ENCODE measurements at regions not wholly inside any gene's neighbourhood (a gene's known extent, or its start where the extent isn't known, plus 50 kb on each side); places are given as distances from the start of the nearest gene placed in this dataset.

- TF ChIP-seq ZFX (IDR thresholded peaks at IDR 0.05) (no peak), CTCF (conservative IDR thresholded peaks at IDR 0.05) (no peak)
- H3K27ac ChIP-seq: no peak overlapping the region
Observed at GRCh38 chr9:36738318-36738976, 165.8 kb downstream of the MELK start.

GRCh38 chr9:36739373-36740116 is 166.8 kb downstream of the MELK start:
- H3K27ac ChIP-seq: no peak overlapping the region
- TF ChIP-seq ZFX (IDR thresholded peaks at IDR 0.05) (no peak), CTCF (conservative IDR thresholded peaks at IDR 0.05) (no peak)

- TF ChIP-seq ZFX (IDR thresholded peaks at IDR 0.05): no peak
- H3K27ac ChIP-seq: no peak overlapping the region
Observed at GRCh38 chr9:36742264-36742663, 169.6 kb downstream of the MELK start.

GRCh38 chr9:36744678-36745077 is 172.0 kb downstream of the MELK start:
- no peak for TF ChIP-seq ZFX (IDR thresholded peaks at IDR 0.05)
- no peak overlapping the region for H3K27ac ChIP-seq

- TF ChIP-seq CTCF (conservative IDR thresholded peaks at IDR 0.05) (no peak), ZFX (IDR thresholded peaks at IDR 0.05) (no peak)
- H3K27ac ChIP-seq: no peak overlapping the region
Observed at GRCh38 chr9:36745977-36746376, 173.3 kb downstream of the MELK start.

- TF ChIP-seq ZFX (IDR thresholded peaks at IDR 0.05) (no peak), CTCF (conservative IDR thresholded peaks at IDR 0.05) (no peak)
- no peak overlapping the region for H3K27ac ChIP-seq
Observed at GRCh38 chr9:36746415-36746814, 173.7 kb downstream of the MELK start.

GRCh38 chr9:36748322-36748899 is 175.7 kb downstream of the MELK start:
- TF ChIP-seq CTCF (conservative IDR thresholded peaks at IDR 0.05): no peak
- TF ChIP-seq ZFX (IDR thresholded peaks at IDR 0.05): no peak

GRCh38 chr9:36749461-36749860 is 176.8 kb downstream of the MELK start:
- no peak for TF ChIP-seq ZFX (IDR thresholded peaks at IDR 0.05)
- no peak for TF ChIP-seq CTCF (conservative IDR thresholded peaks at IDR 0.05)

More at GRCh38 chr9:36748322-36748899, 175.7 kb downstream of the MELK start:
- H3K27ac ChIP-seq: no peak overlapping the region

More at GRCh38 chr9:36749461-36749860, 176.8 kb downstream of the MELK start:
- no peak overlapping the region for H3K27ac ChIP-seq

Data from C4-2B (cell line).